NCI-H2171 treated with DMSO at 0.1 percent for 48 hours (cell line): ENCODE measurements at regions not wholly inside any gene's neighbourhood (a gene's known extent, or its start where the extent isn't known, plus 50 kb on each side); places are given as distances from the start of the nearest gene placed in this dataset.

Source experiments
- DNase-seq: peaks from one replicate; lab custom pipeline; 2025; lab: John Stamatoyannopoulos, UW

DNA sequence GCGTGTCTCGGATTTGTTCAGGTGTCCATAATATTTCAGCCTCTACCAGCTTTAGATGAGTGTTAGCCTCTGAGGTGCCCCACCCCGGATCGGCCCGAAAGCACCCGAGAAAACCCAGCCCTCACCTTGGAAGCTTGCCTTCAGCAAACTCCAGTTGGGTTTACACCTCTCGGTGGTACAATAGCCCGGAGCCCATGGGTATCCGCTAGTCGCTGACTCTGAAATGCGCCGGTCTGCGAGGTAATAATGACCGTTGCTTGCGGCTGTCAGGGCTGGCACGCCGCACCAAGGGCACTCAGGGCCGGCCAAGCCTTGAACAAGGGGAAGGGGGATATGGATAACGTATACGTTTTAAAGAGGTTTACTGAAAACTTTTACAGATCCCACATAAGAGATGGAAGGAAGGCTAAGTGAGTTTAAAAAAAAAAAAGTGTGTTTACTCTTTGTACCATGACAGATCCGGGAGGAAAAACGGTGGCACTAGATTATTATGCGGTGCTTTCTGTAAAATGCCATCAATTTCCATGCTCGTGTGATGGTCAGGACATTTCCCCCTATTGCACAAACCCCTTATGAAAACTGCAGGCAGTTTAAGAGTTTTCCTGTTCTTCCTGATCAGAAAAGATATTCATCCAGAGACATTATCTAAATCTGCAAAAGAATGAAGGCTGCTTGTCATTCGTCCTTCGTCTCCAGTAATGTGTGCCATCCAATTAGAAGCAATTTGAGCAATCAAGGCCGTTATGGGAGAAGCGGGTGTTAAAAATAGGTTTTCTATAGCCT lies 124.2 kb downstream of the TMEM161B start:
- no peak for DNase-seq

- no peak for DNase-seq
Measured at GRCh38 chr5:88143693-88144218, 124.9 kb downstream of the TMEM161B start.

DNA sequence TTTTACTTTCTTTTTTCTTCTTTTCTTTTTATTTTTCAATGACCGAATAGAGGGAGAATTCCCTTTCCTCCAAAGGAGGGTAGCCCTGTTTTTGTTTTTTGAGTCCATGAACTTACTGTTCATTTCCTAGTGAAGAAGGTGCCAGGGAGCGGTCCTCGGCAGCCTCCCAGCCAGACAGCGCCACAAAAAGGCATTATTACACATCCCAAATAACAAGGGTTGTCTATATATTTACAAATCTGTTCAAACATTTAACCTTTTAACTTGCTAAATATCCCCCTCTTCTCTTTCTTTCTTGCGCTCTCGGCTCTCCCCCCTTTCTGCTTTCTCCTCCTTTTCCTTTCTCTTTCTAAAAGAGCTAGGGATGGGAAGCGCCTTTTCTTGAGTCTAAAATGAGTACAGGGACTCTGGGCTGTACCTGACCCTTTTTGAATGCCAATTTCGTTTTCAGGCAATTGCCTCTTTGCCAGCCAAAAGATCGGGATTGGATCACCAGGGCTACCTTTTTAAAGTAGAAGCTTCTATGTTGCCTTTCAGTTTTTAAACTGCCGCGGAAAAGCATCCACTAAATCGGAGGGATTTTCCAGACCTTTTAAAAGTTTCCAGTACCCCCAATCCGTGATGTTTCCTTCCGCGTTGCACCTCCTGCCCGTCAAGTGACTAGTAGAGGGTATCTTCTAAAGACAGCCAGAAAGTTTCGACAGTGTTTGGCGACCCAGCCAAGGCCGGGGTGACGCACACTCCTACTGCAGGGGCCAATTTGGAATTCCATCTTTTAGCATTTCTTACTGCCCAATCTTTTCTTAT lies 125.6 kb downstream of the TMEM161B start:
- no peak for DNase-seq

GRCh38 chr5:88142636-88142885 lies 126.1 kb downstream of the TMEM161B start:
- DNase-seq, result no peak

GRCh38 chr5:88140856-88141752 lies 127.5 kb downstream of the TMEM161B start:
- peak; percentile 94 for DNase-seq

- DNase-seq, result no peak
Measured at GRCh38 chr5:88140396-88140855, 128.2 kb downstream of the TMEM161B start.

DNA sequence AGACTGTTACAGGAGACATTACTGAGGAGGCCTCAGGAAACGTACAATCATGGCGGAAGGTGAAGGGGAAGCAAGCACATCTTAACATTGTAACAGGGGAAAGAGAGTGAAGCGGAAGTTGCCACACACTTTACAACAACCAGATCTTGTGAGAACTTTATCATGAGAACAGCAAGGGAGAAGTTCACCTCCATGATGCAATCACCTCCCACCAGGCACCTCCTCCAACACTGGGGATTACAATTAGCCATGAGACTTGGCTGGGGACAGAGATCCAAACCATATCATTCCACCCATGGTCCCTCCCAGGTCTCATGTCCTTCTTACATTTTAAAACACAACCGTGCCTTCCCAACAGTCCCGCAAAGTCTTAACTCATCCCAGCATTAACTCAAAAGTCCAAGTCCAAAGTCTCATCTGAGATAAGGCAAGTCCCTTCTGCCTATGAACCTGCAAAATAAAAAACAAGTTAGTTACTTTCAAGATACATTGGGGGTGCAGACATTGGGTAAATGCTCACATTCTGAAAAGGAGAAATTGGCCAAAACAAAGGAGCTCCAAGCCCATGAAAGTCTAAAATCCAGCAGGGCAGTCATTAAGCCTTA lies 138.3 kb downstream of the TMEM161B start:
- DNase-seq, result no peak

- DNase-seq, result no peak
Measured at GRCh38 chr5:88128813-88129212, 139.8 kb downstream of the TMEM161B start.

DNA sequence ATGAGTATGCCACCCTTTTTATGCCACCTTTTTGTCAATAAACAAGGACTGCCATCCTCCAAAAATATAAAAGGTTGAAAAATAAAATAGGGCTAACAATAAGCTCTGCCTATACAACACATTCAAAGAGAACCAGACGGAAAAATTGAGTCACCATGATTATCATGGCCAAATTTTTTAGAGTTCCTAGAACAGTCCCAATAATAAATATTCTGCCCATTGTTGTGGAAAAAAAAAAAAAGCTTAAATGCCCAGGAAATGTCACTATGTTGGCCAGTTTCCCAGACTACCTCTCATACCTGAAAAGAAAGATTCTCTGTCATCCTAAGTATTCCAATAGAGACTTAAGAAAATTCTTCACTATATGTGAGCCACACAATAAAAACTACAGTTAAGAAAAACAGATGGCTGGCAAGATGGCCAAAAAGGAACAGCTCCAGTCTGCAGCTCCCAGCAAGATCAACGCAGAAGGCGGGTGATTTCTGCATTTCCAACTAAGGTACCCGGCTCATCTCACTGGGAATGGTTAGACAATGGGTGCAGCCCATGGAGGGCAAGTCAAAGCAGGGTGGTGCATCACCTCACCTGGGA lies 149.0 kb downstream of the TMEM161B start:
- no peak for DNase-seq

- no peak for DNase-seq
Measured at GRCh38 chr5:88118179-88118578, 150.5 kb downstream of the TMEM161B start.

DNA sequence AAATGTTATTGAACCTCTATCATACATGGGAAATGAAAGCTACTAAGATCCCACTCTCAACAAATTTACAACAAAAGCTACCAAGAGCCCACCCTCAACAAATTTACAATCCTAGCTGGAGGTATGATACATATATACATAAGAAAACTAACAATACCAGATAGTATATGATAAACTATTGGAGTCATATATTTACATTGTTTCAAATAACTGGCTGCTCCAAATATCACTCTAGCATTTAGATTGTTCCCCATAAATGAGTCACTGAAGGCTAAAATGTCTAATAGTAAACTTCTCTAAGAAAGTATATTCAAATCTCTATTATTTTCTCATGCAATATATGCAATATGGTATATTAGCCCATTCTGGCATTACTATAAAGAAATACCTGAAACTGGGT lies 151.1 kb downstream of the TMEM161B start:
- no peak for DNase-seq

GRCh38 chr5:88116396-88116795 lies 152.2 kb downstream of the TMEM161B start:
- DNase-seq, result no peak

DNA sequence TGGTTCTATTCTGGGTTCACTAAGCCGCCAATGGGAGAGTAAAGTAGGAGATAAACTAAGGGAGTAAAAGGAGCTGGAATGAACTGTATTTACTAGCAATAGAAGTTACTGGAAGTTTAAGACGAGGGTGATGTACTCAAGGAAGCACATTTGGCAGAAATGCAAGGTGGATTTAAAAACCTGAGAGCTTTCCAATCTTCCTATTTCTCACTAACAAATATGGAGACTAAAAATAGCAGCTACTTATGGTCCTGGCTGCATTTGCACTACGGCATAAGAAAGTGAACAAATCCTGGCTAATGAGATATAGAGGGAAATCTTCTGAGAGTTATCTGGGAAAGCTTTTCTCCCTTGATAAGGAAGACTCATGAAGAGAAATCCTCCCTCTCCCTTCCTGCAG lies 153.4 kb downstream of the TMEM161B start:
- DNase-seq, result no peak

- no peak for DNase-seq
Measured at GRCh38 chr5:88113429-88113828, 155.2 kb downstream of the TMEM161B start.

GRCh38 chr5:88109818-88110217 lies 158.8 kb downstream of the TMEM161B start:
- DNase-seq, result no peak

DNA sequence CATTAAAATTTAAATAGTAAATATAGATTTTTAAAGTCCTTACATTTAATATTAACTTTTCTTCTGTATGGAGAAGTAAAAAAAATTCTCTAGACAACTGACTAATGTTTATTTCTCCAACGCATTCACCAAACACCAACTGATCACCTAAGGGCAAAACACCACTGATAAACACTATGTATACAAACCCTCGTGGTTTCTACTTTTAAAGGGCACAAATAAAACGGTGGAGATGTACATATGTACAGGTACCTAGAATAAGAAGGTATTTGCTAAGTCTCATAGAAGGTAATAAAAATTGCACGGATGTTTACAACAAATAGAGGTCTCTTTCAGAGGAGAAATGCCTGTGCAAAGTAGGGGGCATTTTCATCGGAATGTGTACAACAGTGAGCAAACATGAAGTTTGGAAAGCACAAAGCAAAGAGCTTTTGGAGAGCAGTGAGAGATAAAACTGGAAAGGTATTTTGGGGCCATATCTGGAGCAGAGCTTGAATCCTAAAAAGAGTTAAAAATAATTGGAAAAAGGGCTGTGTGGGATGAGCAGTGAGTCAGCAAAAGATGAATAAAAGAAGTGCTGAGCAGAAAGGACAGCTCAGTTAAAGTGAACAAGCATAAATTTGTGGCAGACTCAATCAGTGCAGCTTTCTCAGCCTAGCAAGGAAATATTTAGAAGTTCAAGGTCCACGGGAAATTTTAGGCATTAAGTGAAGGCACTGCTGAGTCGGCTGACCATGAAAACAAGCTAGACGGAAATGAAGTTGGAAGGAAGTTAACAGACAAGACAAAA lies 160.0 kb downstream of the TMEM161B start:
- no peak for DNase-seq

DNA sequence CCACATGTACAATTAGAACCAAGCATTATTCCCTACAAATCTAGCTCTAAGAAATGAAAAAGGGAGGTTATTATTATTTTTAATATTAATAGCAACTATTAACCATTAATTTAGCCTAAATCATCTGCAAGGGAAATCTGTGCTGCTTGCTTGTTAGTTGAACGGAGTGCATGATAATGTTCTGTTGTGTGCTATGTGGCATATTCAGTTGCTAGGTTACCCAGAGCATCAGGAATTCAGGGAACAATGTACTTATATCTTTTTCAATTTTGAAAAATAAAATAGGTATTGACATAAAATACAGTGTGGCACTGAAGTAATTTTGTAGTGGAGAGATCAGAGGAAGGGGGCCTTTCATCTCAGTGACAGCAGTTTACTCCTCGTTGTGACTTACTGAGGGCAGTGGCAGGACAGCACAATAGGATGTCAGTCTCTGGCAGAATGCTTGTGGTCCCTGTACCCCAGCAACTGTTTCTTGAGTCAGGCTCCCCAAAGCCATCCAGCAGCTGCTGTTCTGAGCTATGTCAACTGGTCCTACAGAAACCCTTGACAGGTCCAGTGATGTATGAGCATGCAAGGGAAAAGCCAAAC lies 173.6 kb downstream of the TMEM161B start:
- DNase-seq, result no peak

GRCh38 chr5:88094403-88094802 lies 174.2 kb downstream of the TMEM161B start:
- no peak for DNase-seq

GRCh38 chr5:88093765-88094164 lies 174.9 kb downstream of the TMEM161B start:
- DNase-seq, result no peak

DNA sequence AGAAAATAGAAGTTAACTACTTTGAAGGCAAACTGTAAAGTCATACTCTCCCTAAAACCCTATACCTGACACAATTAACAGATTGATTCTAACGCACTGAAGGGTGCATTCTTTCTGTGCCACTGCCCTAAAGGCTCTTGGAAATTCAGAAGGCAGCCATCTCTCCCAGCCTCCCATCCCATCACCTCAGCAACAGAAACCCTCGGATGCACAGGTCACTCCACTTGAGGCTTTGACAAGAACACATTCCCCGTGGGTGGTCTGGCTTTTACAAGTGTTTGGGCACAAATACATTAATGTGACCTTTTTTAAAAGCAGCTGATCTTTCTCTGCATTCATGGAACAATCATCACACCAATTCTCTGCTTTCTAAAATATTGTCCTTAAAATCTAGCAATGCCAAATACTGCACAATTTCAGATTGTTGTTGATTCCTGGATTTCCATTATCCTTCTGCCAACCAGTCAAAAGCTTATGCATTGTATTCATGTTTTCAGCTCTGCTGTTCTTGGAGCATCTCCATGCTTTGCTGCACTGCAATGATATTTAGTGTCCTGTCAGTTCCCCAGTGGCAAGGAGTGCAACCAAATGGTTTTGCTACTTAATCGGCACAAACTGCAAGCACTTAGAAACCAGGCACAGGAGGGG lies 175.6 kb downstream of the TMEM161B start:
- no peak for DNase-seq
